K562 (cell line): ENCODE measurements at regions not wholly inside any gene's neighbourhood (a gene's known extent, or its start where the extent isn't known, plus 50 kb on each side); places are given as distances from the start of the nearest gene placed in this dataset.
A peak's percentile ranks its signal among the peaks of the same experiment; 100 is the strongest.

Experiments used
- ATAC-seq: fragments of 200-7000 bp; cut with Tn5 transposase; 3 replicates; pipeline ENCODE4 v1.9.1; 2020; ENCODE audit warnings: moderate library complexity
- BruUV-seq: library from RNA; stranded (reverse); fragments of 400-500 nt; replicated peaks from 2 replicates; lab custom pipeline; 2021; lab: Mats Ljungman, UMichigan
- CTCF ChIA-PET: fragments of 300-600 bp; formaldehyde crosslinking; extraction: SDS; loops from one replicate; lab custom pipeline; 2021; ENCODE audit warnings: low intra/inter-chr PET ratio; lab: Yijun Ruan, JAX
- POLR2A ChIA-PET: fragments of 300-600, 350-650 bp; sonication (Branson Sonifier 250); formaldehyde crosslinking; extraction: SDS; loops from one replicate; lab custom pipeline; 2021; ENCODE audit warnings: antibody characterized with exemption, inconsistent platforms; lab: Yijun Ruan, JAX
- DNase-seq, 4 experiments: peaks; one replicate each; pipeline versions ENCODE4 v3.0.0 to v3.0.0-alpha.2; 2011 to 2018; ENCODE audit warnings: low spot score in 3 of 4, mixed read lengths in 3 of 4; ENCODE audit errors: extremely low read depth in 1 of 4
- FAIRE-seq: peaks from 2 replicates; lab custom pipeline; 2011; peaks lifted over from hg19 to GRCh38; lab: Jason Lieb, UNC
- H2AFZ ChIP-seq: 2 replicates; pipeline ENCODE4 v1.6.0; 2011; ENCODE audit warnings: low read depth, low read length, control low read depth, inconsistent platforms
- H3K27ac ChIP-seq: fragments of 200-600 bp; 3 replicates; pipeline ENCODE4 v1.8.0; 2011; ENCODE audit warnings: low read depth, mild to moderate bottlenecking, control low read depth, inconsistent platforms, low read length, moderate library complexity, mixed read lengths; ENCODE audit errors: extremely low read depth
- H3K27me3 ChIP-seq, 2 experiments: fragments of 300-600 bp in 1 of 2; 2 replicates in 1 of 2; 3 replicates in 1 of 2; pipeline versions ENCODE4 v1.6.0 to v1.8.0; 2011; ENCODE audit warnings: inconsistent platforms in 2 of 2, low read length in 2 of 2, mild to moderate bottlenecking in 1 of 2, mixed read lengths in 1 of 2, moderate library complexity in 1 of 2; ENCODE audit not compliant: control insufficient read depth in 2 of 2, insufficient read depth in 2 of 2
- H3K36me3 ChIP-seq: fragments of 300-600 bp; 3 replicates; pipeline ENCODE4 v1.8.0; 2011; ENCODE audit warnings: mild to moderate bottlenecking, low read length, inconsistent platforms; ENCODE audit not compliant: control insufficient read depth, insufficient read depth
- H3K4me1 ChIP-seq, 2 experiments: fragments of 200-600 bp in 1 of 2; replicated peaks in 1 of 2; 2 replicates in 1 of 2; 3 replicates in 1 of 2; pipeline versions ENCODE4 v1.5.1 to v1.8.0; 2011; ENCODE audit warnings: inconsistent platforms in 2 of 2, low read length in 2 of 2, mild to moderate bottlenecking in 1 of 2, mixed read lengths in 1 of 2, moderate library complexity in 1 of 2; ENCODE audit not compliant: control insufficient read depth in 2 of 2, insufficient read depth in 2 of 2
- H3K4me2 ChIP-seq: 2 replicates; pipeline ENCODE4 v1.6.1; 2011; ENCODE audit warnings: low read length, control low read depth, inconsistent platforms, mixed read lengths; ENCODE audit not compliant: insufficient read depth
- H3K4me3 ChIP-seq: fragments of 200-600 bp; sonication (generic), shearing (Covaris generic); 2 replicates; pipeline ENCODE4 v1.5.1; 2016; ENCODE audit warnings: control low read depth, inconsistent platforms
- H3K79me2 ChIP-seq: fragments of 200-600 bp; 3 replicates; pipeline ENCODE4 v1.8.0; 2011; ENCODE audit warnings: low read length, inconsistent platforms; ENCODE audit not compliant: control insufficient read depth, insufficient read depth
- H3K9ac ChIP-seq, 2 experiments: 2 replicates each; pipeline versions ENCODE4 v1.6.0 to v1.6.1; 2011; ENCODE audit warnings: low read depth in 2 of 2, low read length in 2 of 2, control low read depth in 1 of 2, inconsistent platforms in 1 of 2, mild to moderate bottlenecking in 1 of 2, mixed read lengths in 1 of 2; ENCODE audit not compliant: insufficient read depth in 1 of 2
- H3K9me1 ChIP-seq: one replicate; pipeline ENCODE4 v1.6.0; 2011; ENCODE audit warnings: inconsistent platforms, mild to moderate bottlenecking, low read length, moderate library complexity; ENCODE audit not compliant: control insufficient read depth, insufficient read depth
- H3K9me3 ChIP-seq: replicated peaks from 2 replicates; pipeline ENCODE4 v1.5.1; 2011; ENCODE audit warnings: low read depth, low read length, inconsistent platforms; ENCODE audit not compliant: control insufficient read depth, insufficient read depth
- H4K20me1 ChIP-seq: replicated peaks from 2 replicates; pipeline ENCODE4 v1.6.1; 2011; ENCODE audit warnings: low read length, inconsistent platforms, mixed read lengths; ENCODE audit not compliant: control insufficient read depth, insufficient read depth
- CBX2 ChIP-seq: fragments of 200-600 bp; sonication (generic); IDR thresholded peaks from one replicate; pipeline ENCODE4 v1.6.1; 2012; ENCODE audit warnings: mild to moderate bottlenecking, low read length, inconsistent platforms; ENCODE audit not compliant: insufficient read depth, poor library complexity, severe bottlenecking
- CBX8 ChIP-seq: fragments of 200-600 bp; sonication (generic); IDR thresholded peaks from 2 replicates; pipeline ENCODE4 v1.6.1; 2012; ENCODE audit warnings: borderline replicate concordance, mixed run types, low read depth, mild to moderate bottlenecking, moderate library complexity, mixed read lengths, low read length, control low read depth, inconsistent platforms; ENCODE audit not compliant: poor library complexity, severe bottlenecking; ENCODE audit errors: extremely low read depth
- EP300 ChIP-seq: IDR thresholded peaks from 2 replicates; pipeline ENCODE4 v1.6.1; 2012; ENCODE audit warnings: low read length, improper control_type of control experiment
- ESRRB ChIP-seq: fragments of 250-450 bp; sonication (Bioruptor Pico); IDR thresholded peaks from 2 replicates; pipeline ENCODE4 v1.5.0; 2020; ENCODE audit warnings: mild to moderate bottlenecking, moderate library complexity, borderline replicate concordance
- RNF2 ChIP-seq: sonication (generic); IDR thresholded peaks from 2 replicates; pipeline ENCODE4 v1.6.1; 2016
- ZKSCAN8 ChIP-seq: fragments of 200-800 bp; sonication (Bioruptor generic); IDR thresholded peaks from 2 replicates; pipeline ENCODE4 v1.6.1; 2016; ENCODE audit warnings: missing genetic modification characterization, missing compliant biosample characterization
- WGBS: fragments of 100-300 bp; shearing (Covaris generic); methylation state at CpG from one replicate; pipeline ENCODE4 v1.1.6; 2016; ENCODE audit warnings: low coverage, mixed read lengths; ENCODE audit not compliant: insufficient coverage; ENCODE audit errors: missing lambda C conversion rate; 5-methylcytosine and 5-hydroxymethylcytosine counted together
- in situ Hi-C: fragments of 300-500 bp; cut with MboI; formaldehyde crosslinking; loops from 4 replicates; pipeline ENCODE4 v1.15.0; 2018; ENCODE audit warnings: inconsistent platforms, mixed read lengths
- intact Hi-C: fragments of 100-400 bp; cut with micrococcal nuclease; formaldehyde crosslinking; loops from 2 replicates; pipeline ENCODE4 v1.14.2; 2022
- TF ChIP-seq, protein P1 (sequence below), 2 experiments: fragments of 150-350 bp in 1 of 2; IDR thresholded peaks; 2 replicates each; pipeline ENCODE4 v1.6.1; 2012 to 2016; ENCODE audit warnings: low read depth in 2 of 2, low read length in 2 of 2, mild to moderate bottlenecking in 1 of 2, moderate library complexity in 1 of 2
- TF ChIP-seq, protein P2 (sequence below): fragments of 450-650 bp; IDR thresholded peaks from 2 replicates; pipeline ENCODE4 v1.6.1; 2018; ENCODE audit not compliant: partially characterized antibody

DNA sequence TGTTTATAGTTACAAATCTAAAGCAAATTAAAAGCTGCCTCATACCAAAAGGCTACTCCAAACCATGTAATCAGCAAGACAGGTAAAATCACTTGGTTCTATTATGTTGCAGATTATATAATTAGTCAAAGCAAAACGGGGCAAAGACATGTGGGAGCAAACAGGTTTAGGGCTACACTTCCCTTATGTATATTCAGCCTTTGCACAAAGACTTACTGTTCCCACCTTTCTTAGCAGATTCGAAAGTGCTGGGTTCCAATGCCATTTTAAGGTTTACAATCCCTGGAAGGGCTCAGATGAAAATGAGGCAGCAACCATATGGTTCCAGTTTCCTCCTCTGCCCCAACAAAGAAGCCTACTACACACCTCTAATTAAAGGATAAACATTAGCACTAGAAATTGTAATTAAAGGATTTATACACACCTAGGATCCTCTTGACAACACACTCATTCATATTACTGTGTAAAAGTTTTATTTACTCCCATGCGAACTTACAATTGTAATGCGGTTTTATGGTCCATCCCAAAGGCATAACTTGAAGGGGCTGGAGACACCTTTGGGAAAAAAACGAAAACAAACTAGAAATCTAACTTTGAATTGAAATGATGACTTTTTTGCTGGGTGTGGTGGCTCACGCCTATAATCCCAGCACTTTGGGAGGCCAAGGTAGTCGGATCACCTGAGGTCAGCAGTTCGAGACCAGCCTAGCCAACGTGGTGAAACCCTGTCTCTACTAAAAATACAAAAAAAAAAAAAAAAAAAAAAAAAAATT is 117.3 kb upstream of the PKN2 start:
- H3K27ac ChIP-seq: no peak overlapping the region
- intact Hi-C loops: no loop called here
- in situ Hi-C loops: no loop called here
- no TSS peak for BruUV-seq
- no peak for TF ChIP-seq ESRRB (CRISPR knock-in tag)
- peak; percentile 52; the same call in 1 of the 2 replicates for TF ChIP-seq RNF2
- peak; percentile 68 for TF ChIP-seq CBX8
- TF ChIP-seq, protein P1, sequence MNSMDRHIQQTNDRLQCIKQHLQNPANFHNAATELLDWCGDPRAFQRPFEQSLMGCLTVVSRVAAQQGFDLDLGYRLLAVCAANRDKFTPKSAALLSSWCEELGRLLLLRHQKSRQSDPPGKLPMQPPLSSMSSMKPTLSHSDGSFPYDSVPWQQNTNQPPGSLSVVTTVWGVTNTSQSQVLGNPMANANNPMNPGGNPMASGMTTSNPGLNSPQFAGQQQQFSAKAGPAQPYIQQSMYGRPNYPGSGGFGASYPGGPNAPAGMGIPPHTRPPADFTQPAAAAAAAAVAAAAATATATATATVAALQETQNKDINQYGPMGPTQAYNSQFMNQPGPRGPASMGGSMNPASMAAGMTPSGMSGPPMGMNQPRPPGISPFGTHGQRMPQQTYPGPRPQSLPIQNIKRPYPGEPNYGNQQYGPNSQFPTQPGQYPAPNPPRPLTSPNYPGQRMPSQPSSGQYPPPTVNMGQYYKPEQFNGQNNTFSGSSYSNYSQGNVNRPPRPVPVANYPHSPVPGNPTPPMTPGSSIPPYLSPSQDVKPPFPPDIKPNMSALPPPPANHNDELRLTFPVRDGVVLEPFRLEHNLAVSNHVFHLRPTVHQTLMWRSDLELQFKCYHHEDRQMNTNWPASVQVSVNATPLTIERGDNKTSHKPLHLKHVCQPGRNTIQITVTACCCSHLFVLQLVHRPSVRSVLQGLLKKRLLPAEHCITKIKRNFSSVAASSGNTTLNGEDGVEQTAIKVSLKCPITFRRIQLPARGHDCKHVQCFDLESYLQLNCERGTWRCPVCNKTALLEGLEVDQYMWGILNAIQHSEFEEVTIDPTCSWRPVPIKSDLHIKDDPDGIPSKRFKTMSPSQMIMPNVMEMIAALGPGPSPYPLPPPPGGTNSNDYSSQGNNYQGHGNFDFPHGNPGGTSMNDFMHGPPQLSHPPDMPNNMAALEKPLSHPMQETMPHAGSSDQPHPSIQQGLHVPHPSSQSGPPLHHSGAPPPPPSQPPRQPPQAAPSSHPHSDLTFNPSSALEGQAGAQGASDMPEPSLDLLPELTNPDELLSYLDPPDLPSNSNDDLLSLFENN (IDR thresholded peaks at IDR 0.05; ENCODE audit: low read depth in 2 of 2, low read length in 2 of 2): no peak
- no peak for TF ChIP-seq ZKSCAN8
- no peak for TF ChIP-seq EP300
- TF ChIP-seq CBX2: no peak
- TF ChIP-seq, protein P2, sequence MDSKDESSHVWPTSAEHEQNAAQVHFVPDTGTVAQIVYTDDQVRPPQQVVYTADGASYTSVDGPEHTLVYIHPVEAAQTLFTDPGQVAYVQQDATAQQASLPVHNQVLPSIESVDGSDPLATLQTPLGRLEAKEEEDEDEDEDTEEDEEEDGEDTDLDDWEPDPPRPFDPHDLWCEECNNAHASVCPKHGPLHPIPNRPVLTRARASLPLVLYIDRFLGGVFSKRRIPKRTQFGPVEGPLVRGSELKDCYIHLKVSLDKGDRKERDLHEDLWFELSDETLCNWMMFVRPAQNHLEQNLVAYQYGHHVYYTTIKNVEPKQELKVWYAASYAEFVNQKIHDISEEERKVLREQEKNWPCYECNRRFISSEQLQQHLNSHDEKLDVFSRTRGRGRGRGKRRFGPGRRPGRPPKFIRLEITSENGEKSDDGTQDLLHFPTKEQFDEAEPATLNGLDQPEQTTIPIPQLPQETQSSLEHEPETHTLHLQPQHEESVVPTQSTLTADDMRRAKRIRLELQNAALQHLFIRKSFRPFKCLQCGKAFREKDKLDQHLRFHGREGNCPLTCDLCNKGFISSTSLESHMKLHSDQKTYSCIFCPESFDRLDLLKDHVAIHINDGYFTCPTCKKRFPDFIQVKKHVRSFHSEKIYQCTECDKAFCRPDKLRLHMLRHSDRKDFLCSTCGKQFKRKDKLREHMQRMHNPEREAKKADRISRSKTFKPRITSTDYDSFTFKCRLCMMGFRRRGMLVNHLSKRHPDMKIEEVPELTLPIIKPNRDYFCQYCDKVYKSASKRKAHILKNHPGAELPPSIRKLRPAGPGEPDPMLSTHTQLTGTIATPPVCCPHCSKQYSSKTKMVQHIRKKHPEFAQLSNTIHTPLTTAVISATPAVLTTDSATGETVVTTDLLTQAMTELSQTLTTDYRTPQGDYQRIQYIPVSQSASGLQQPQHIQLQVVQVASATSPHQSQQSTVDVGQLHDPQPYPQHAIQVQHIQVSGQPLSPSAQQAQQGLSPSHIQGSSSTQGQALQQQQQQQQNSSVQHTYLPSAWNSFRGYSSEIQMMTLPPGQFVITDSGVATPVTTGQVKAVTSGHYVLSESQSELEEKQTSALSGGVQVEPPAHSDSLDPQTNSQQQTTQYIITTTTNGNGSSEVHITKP: no peak
- TF ChIP-seq, all 486 proteins: peak for 2
- DNase-seq (no peak), ATAC-seq (no peak), FAIRE-seq (no peak)
- H3K36me3 ChIP-seq: no peaks in the 10 kb centered on the region
- H3K27me3 ChIP-seq: peaks cover 0 to 4% of the 10 kb centered on the region in 2 experiments; a peak in 1 of 5 replicates
- H3K4me2 ChIP-seq: no peak overlapping the region
- no peaks in the 10 kb centered on the region for H3K9me1 ChIP-seq
- CTCF ChIA-PET: no interaction called here
- no peak overlapping the region for H3K9ac ChIP-seq
- no peaks in the 10 kb centered on the region for H3K4me1 ChIP-seq
- 0% methylated on average over 8 of the region's 9 CpGs for WGBS
- H4K20me1 ChIP-seq: no peaks in the 10 kb centered on the region
- POLR2A ChIA-PET: no interaction called here
- no peaks in the 10 kb centered on the region for H3K79me2 ChIP-seq
- H3K4me3 ChIP-seq: no peak overlapping the region
- H2AFZ ChIP-seq: no peak overlapping the region
- no peaks in the 10 kb centered on the region for H3K9me3 ChIP-seq
